GM06990 (cell line): ENCODE measurements at regions not wholly inside any gene's neighbourhood (a gene's known extent, or its start where the extent isn't known, plus 50 kb on each side); places are given as distances from the start of the nearest gene placed in this dataset.

Source experiments
- DNase-seq: peaks from one replicate; pipeline ENCODE4 v3.0.0-alpha.2; 2011; ENCODE audit not compliant: insufficient read length; ENCODE audit errors: extremely low read depth
- H3K27me3 ChIP-seq: replicated peaks from 2 replicates; pipeline ENCODE4 v1.6.0; 2011; ENCODE audit warnings: low read length; ENCODE audit not compliant: control insufficient read depth, insufficient read depth
- H3K36me3 ChIP-seq: 2 replicates; pipeline ENCODE4 v1.5.1; 2011; ENCODE audit warnings: low read length; ENCODE audit not compliant: control insufficient read depth, insufficient read depth
- H3K4me3 ChIP-seq: replicated peaks from 2 replicates; pipeline ENCODE4 v1.5.1; 2011; ENCODE audit warnings: low read depth, mild to moderate bottlenecking, control low read depth, low read length
- CTCF ChIP-seq: IDR thresholded peaks from 2 replicates; pipeline ENCODE4 v1.5.1; 2011; ENCODE audit warnings: low read length, control low read depth, mild to moderate bottlenecking, inconsistent platforms; ENCODE audit not compliant: insufficient read depth, poor library complexity, severe bottlenecking

DNA sequence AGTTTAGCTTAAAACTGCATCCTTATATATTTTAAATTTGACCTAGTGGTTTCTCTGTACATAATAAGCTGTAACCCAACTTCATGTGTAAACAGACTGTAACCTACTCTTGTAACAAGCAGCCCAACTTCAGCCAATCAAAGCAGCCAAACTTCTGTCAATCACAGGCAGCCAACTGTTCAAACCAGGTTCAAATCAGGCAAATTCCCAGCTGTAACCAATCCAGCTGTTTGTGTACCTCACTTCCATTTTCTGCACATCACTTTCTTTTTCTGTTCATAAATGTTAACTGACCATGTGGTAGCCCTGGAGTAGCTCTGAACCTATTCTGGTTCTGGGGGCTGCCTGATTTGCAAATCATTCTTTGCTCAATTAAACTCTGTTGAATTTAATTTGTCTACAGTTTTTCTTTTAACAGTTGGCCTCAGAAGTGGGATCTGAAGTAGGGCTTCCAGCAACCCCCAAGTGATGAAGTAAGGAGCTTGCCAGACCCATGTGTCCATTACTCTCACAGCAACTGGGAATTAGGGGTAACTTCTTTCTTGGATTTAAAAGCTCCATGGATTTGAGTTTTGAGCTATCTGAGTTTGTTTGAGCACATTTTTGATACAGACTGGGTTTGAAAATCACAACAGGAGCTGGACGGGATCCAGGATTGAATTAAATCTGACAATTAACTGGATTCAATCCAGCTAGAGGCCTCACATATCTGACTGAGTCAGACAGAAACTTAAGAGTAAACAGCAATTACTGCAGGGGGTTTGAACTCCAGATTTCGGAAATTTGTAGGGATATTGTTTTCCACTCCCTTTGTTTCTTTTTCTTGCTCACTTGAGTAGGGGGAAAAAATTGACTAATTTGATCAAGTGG lies 1569.7 kb upstream of the SLC39A10 start:
- TF ChIP-seq CTCF: no peak
- Histone ChIP-seq H3K36me3 (no peaks in the 10 kb centered on the region), H3K27me3 (no peaks in the 10 kb centered on the region), H3K4me3 (no peak overlapping the region)
- no peak for DNase-seq

DNA sequence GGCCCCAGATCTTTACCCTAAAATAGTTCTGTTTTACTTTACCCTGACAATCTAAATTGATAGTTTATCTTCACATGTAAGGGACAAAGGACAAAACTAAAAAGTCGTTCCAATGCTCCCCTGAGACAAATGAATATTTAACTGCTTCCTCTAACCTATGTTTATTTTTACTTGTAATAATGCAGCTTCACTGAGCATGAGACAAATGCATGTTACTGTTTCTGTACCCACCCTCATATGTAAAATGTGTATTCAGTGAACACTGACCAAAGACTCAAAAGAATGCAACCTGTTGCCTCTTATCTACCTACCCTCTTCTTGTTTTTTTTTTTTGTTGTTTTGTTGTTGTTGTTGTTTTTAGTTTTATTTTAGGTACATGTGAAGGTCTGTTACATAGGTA lies 1570.9 kb upstream of the SLC39A10 start:
- H3K4me3 ChIP-seq: no peak overlapping the region
- H3K36me3 ChIP-seq: no peaks in the 10 kb centered on the region
- no peaks in the 10 kb centered on the region for H3K27me3 ChIP-seq
- no peak for DNase-seq
- no peak for TF ChIP-seq CTCF

DNA sequence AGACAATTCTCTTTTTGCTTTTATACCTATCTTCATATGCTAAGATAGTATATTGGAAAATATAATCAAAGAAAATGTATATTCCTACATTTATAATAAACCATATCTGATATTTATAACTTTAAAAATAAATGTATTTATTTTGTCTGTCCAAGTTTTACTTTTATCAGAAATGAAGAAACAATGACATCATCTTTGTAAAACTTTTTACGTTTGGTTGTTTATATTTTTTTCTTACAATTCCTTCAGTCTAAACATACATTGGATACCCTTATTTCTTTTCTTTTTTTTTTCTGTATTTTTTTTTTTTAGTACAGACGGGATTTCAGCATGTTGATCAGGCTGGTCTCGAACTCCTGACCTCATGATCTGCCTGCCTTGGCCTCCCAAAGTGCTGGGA lies 1577.0 kb upstream of the SLC39A10 start:
- Histone ChIP-seq H3K4me3 (no peak overlapping the region), H3K27me3 (no peaks in the 10 kb centered on the region), H3K36me3 (no peaks in the 10 kb centered on the region)
- no peak for TF ChIP-seq CTCF
- DNase-seq: no peak

DNA sequence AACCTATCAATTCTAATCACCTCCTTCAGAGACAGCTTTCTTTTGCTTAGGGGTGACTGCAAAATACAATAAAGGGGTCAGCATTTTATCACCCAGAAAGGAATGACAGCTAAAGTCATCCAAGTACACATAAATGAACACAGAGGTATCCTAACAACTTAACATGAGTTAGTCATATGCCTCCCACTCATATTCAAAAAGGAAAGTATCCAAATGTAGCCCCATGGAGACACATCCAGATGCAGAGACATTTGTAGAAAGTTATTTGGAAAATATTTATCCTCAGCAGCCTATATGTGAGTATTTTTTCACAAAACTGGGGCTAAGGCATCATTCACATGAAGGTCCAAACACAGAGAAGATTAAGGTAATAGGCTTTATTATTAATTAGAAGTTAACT lies 1579.7 kb upstream of the SLC39A10 start:
- DNase-seq: no peak
- no peaks in the 10 kb centered on the region for H3K36me3 ChIP-seq
- no peak for TF ChIP-seq CTCF

DNA sequence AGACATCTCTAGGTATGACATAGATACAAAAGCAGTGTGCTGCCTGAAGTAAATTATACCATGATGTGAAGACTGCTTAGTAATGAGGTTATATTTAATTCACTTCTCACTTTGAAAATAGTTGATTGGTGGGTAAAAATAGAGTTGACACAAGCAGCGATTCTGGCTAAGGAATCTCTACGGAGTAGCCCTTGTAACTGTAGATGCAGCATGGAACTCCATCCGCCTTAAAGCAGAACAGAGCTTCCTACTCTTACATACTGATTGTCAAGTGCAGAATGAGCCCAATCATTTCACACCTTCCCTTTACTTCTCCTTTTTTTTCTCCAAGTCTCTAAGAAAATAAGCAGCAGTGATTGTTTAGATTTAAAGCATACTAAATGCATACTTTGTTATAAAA lies 1594.6 kb upstream of the SLC39A10 start:
- no peak for DNase-seq
- TF ChIP-seq CTCF: no peak
- H3K4me3 ChIP-seq: no peak overlapping the region

More for the DNA sequence above, 1579.7 kb upstream of the SLC39A10 start:
- Histone ChIP-seq H3K4me3 (no peak overlapping the region), H3K27me3 (no peaks in the 10 kb centered on the region)

More for the DNA sequence above, 1594.6 kb upstream of the SLC39A10 start:
- no peaks in the 10 kb centered on the region for H3K27me3 ChIP-seq
- H3K36me3 ChIP-seq: no peaks in the 10 kb centered on the region
